ENCODE measurements at regions not wholly inside any gene's neighbourhood (a gene's known extent, or its start where the extent isn't known, plus 50 kb on each side); places are given as distances from the start of the nearest gene placed in this dataset.

- Mint-ChIP-seq H3K27me3 (peaks cover 24% of the 10 kb centered on the region), H3K9me3 (ENCODE audit: insufficient read depth) (peaks cover 5% of the 10 kb centered on the region), H3K4me1 (no peaks in the 10 kb centered on the region), H3K27ac (no peak overlapping the region), H3K4me3 (no peak overlapping the region)
- ChIA-PET POLR2A (no interaction called here), CTCF (interaction anchor here (1.4 kb wide), 1 partner anchor 9 kb away, joined by 3 read pairs; no protein-coding TSS in a partner anchor)
- H3K9ac ChIP-seq (ENCODE audit: low read length) = no peak overlapping the region
- TF ChIP-seq CTCF (IDR thresholded peaks at IDR 0.05) = no peak
- TF ChIP-seq EZH2 (IDR thresholded peaks at IDR 0.05; ENCODE audit: borderline replicate concordance, insufficient read depth, low read depth, low read length, poor library complexity, severe bottlenecking) = no peak
- DNase-seq = no peak
- H3K27me3 ChIP-seq (replicated peaks in 1 of 4; ENCODE audit: control extremely low read depth in 1 of 4, control insufficient read depth in 3 of 4, insufficient read depth in 4 of 4, low read length in 3 of 4) = peaks cover 0 to 5% (median 0%) of the 10 kb centered on the region in 4 experiments
- H3K36me3 ChIP-seq (replicated peaks in 1 of 2; ENCODE audit: control extremely low read depth in 1 of 2, control insufficient read depth in 1 of 2, extremely low read depth in 1 of 2, insufficient read depth in 2 of 2, low read length in 1 of 2) = no peaks in the 10 kb centered on the region
- no peaks in the 10 kb centered on the region for H3K4me1 ChIP-seq (ENCODE audit: control insufficient read depth in 2 of 2, insufficient read depth in 2 of 2, low read length in 2 of 2)
- intact Hi-C loops (cut with micrococcal nuclease) = no loop called here
- 13% methylated on average over 2 of the region's 4 CpGs for WGBS (ENCODE audit: insufficient coverage)
- H3K79me2 ChIP-seq (ENCODE audit: control insufficient read depth, insufficient read depth, low read length) = no peaks in the 10 kb centered on the region
- H4K20me1 ChIP-seq (ENCODE audit: control insufficient read depth, insufficient read depth, low read length, poor library complexity, severe bottlenecking) = no peaks in the 10 kb centered on the region
- H2AFZ ChIP-seq (ENCODE audit: insufficient read depth, low read depth, low read length, poor library complexity, severe bottlenecking) = peak overlapping the region; percentile 36
- H3K4me2 ChIP-seq (replicated peaks; ENCODE audit: low read depth, low read length, poor library complexity, severe bottlenecking) = no peak overlapping the region
- no peak overlapping the region for H3K4me3 ChIP-seq (ENCODE audit: control extremely low read depth in 1 of 5, extremely low read depth in 1 of 5, insufficient read depth in 1 of 5, low read depth in 2 of 5, low read length in 4 of 5)
- H3K27ac ChIP-seq (ENCODE audit: low read length in 2 of 2) = no peak overlapping the region
- ATAC-seq (ENCODE audit: low read depth) = no peak
- no peaks in the 10 kb centered on the region for H3K9me3 ChIP-seq (ENCODE audit: control extremely low read depth in 1 of 3, control insufficient read depth in 2 of 3, insufficient read depth in 1 of 3, low read length in 2 of 3)
Measured at GRCh38 chr17:62892870-62893338, 73.1 kb upstream of the TANC2 start.

- Histone ChIP-seq H3K9me3 (ENCODE audit: control extremely low read depth in 1 of 3, control insufficient read depth in 2 of 3, insufficient read depth in 1 of 3, low read length in 2 of 3) (no peaks in the 10 kb centered on the region), H2AFZ (ENCODE audit: insufficient read depth, low read depth, low read length, poor library complexity, severe bottlenecking) (no peak overlapping the region), H3K9ac (ENCODE audit: low read length) (no peak overlapping the region), H3K4me3 (ENCODE audit: control extremely low read depth in 1 of 5, extremely low read depth in 1 of 5, insufficient read depth in 1 of 5, low read depth in 2 of 5, low read length in 4 of 5) (no peak overlapping the region), H4K20me1 (ENCODE audit: control insufficient read depth, insufficient read depth, low read length, poor library complexity, severe bottlenecking) (no peaks in the 10 kb centered on the region), H3K4me2 (replicated peaks; ENCODE audit: low read depth, low read length, poor library complexity, severe bottlenecking) (no peak overlapping the region), H3K36me3 (replicated peaks in 1 of 2; ENCODE audit: control extremely low read depth in 1 of 2, control insufficient read depth in 1 of 2, extremely low read depth in 1 of 2, insufficient read depth in 2 of 2, low read length in 1 of 2) (no peaks in the 10 kb centered on the region), H3K27ac (ENCODE audit: low read length in 2 of 2) (no peak overlapping the region), H3K4me1 (ENCODE audit: control insufficient read depth in 2 of 2, insufficient read depth in 2 of 2, low read length in 2 of 2) (no peaks in the 10 kb centered on the region), H3K27me3 (replicated peaks in 1 of 4; ENCODE audit: control extremely low read depth in 1 of 4, control insufficient read depth in 3 of 4, insufficient read depth in 4 of 4, low read length in 3 of 4) (peaks cover 0 to 7% (median 0%) of the 10 kb centered on the region in 4 experiments), H3K79me2 (ENCODE audit: control insufficient read depth, insufficient read depth, low read length) (no peaks in the 10 kb centered on the region)
- intact Hi-C loops (cut with micrococcal nuclease) = no loop called here
- peaks cover 5% of the 10 kb centered on the region for H3K9me3 Mint-ChIP-seq (ENCODE audit: insufficient read depth)
- TF ChIP-seq EZH2 (IDR thresholded peaks at IDR 0.05; ENCODE audit: borderline replicate concordance, insufficient read depth, low read depth, low read length, poor library complexity, severe bottlenecking) = no peak
- no peak for TF ChIP-seq CTCF (IDR thresholded peaks at IDR 0.05)
- H3K27ac Mint-ChIP-seq = no peak overlapping the region
- peaks cover 20% of the 10 kb centered on the region for H3K27me3 Mint-ChIP-seq
- ATAC-seq (ENCODE audit: low read depth) (no peak), DNase-seq (no peak)
- no peak overlapping the region for H3K4me3 Mint-ChIP-seq
- CTCF ChIA-PET = interaction anchor here (1.4 kb wide), 1 partner anchor 10 kb away, joined by 3 read pairs; no protein-coding TSS in a partner anchor
- WGBS (ENCODE audit: insufficient coverage) = 75% methylated on average over 2 of the region's 3 CpGs
- no peaks in the 10 kb centered on the region for H3K4me1 Mint-ChIP-seq
- POLR2A ChIA-PET = no interaction called here
Measured at GRCh38 chr17:62892061-62892675, 73.9 kb upstream of the TANC2 start.
